ENCODE measurements at regions not wholly inside any gene's neighbourhood (a gene's known extent, or its start where the extent isn't known, plus 50 kb on each side); places are given as distances from the start of the nearest gene placed in this dataset.

- H3K4me1 Mint-ChIP-seq = no peaks in the 10 kb centered on the region
- no peaks in the 10 kb centered on the region for H3K9me3 Mint-ChIP-seq
- H3K4me3 Mint-ChIP-seq = no peak overlapping the region
- no peak overlapping the region for H3K27ac Mint-ChIP-seq
- H3K36me3 Mint-ChIP-seq (ENCODE audit: low read depth) = no peaks in the 10 kb centered on the region
- TF ChIP-seq CTCF (IDR thresholded peaks at IDR 0.05; ENCODE audit: unreplicated experiment in 3 of 3) = no peak
- H3K27me3 Mint-ChIP-seq (ENCODE audit: low read depth) = no peaks in the 10 kb centered on the region
These were observed 56.5 kb upstream of the PAPOLG start for GRCh38 chr2:60699617-60700016.

- no peaks in the 10 kb centered on the region for H3K4me1 Mint-ChIP-seq
- H3K27ac Mint-ChIP-seq = no peak overlapping the region
- TF ChIP-seq CTCF (IDR thresholded peaks at IDR 0.05; ENCODE audit: unreplicated experiment in 3 of 3) = no peak
- no peaks in the 10 kb centered on the region for H3K27me3 Mint-ChIP-seq (ENCODE audit: low read depth)
- no peak overlapping the region for H3K4me3 Mint-ChIP-seq
- no peaks in the 10 kb centered on the region for H3K36me3 Mint-ChIP-seq (ENCODE audit: low read depth)
- H3K9me3 Mint-ChIP-seq = no peaks in the 10 kb centered on the region
These were observed 50.0 kb upstream of the PAPOLG start for GRCh38 chr2:60706021-60706420.

Measured in nephron (organoid).